HG02588 (cell line): ENCODE measurements at regions not wholly inside any gene's neighbourhood (a gene's known extent, or its start where the extent isn't known, plus 50 kb on each side); places are given as distances from the start of the nearest gene placed in this dataset.
"Not testable (repeated sequence)": the region's sequence is repeated elsewhere in the genome, so short reads cannot be mapped to it uniquely, and the experiment has no call there.

ENCODE experiments used
- ATAC-seq: cut with Tn5 transposase; IDR thresholded peaks from one replicate; pipeline ENCODE4 v1.9.1; 2021; ENCODE audit warnings: mild to moderate bottlenecking, moderate library complexity; ENCODE audit not compliant: unreplicated experiment

- no peak for ATAC-seq
These were observed 188.0 kb upstream of the SLC16A7 start for GRCh38 chr12:59407799-59408198.

GRCh38 chr12:59405992-59406391 is 189.8 kb upstream of the SLC16A7 start:
- peak; percentile 87 for ATAC-seq

GRCh38 chr12:59404109-59404650 is 191.6 kb upstream of the SLC16A7 start:
- ATAC-seq = no peak

DNA sequence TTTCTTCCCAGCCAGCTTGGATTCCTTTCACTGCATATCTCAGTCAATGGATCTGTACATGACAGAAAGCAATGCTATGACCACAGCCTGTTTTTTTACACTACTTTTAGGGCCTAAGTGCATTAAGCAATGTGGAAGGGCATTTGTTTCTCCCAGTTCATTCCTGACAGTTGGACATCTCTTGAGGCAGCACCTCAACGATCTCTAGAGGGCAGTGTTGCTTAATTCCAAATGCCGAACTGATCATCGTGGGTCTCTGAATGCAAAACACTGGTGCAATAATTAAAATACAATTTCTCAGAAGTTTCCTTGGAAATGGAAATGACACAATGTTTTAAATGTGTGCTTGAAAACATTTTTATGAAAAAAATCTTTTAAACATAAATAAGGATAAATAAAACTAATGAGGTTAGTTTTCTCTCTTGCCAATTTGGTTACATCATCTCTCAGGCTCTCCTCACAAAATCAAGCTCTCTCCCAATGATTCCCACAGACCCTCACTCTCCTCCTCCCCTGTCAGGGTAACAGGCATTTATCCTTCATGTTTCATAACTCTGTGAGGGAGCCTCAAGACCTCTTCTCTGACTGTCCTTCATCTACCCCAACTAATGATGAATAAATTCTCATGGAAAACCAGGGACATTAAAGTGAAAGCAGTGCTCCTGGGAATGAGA is 192.4 kb upstream of the SLC16A7 start:
- ATAC-seq = peak; percentile 55

GRCh38 chr12:59401862-59402261 is 194.0 kb upstream of the SLC16A7 start:
- ATAC-seq = no peak

DNA sequence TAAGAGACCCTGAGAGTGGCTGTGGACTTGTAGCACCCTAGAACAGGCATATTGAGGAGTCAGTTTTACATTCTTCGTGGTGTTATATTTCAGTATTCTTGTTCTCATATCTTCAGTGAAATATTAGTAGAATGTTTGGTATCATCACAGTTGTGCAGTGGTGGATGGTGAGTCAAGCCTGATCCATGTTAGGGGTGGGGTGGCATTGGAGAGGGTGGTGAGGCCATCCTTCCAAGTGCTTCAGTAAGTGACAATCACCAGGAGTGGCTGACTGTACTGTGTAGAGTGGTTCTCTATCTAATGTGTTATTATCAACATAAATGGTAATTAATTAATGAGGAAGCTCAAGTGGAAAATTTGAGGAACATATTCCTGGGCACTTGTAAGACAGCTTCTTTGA is 197.7 kb upstream of the SLC16A7 start:
- ATAC-seq = no peak

DNA sequence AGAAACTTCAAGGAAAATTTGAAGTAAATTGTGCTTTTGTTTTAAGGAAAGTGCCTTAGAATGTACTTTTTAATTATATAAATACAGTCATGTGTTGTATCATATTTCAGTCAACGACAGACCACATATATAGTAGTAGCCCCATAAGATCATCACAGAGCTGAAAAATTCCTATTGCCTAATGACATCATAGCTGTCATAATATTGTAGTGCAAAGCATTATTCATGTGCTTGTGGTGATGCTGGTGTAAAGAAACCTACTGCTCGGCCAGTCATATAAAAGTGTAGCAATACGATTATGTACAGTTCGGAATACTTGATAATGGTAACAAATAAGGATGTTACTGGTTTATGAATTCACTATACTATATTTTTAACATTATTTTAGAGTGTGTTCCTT is 198.9 kb upstream of the SLC16A7 start:
- ATAC-seq = no peak

DNA sequence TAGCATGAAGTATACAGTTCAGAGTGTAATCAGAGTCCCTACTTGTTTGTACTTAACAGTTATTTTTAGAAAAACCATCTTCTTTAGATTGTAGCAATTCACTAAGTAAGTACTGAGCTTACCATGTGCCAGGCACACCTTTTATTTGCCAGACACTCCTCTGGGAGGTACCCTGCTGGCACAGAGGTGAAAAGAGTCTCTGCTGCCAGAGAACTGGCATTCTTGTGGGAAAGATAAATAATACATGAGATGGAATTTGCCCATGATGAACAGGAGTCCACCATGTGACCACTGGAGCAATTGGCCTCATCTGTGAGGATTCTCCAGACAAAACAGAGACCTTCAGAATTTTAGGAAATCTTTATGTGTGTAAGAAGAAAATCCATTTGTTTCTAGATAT is 199.3 kb upstream of the SLC16A7 start:
- no peak for ATAC-seq

- not testable (repeated sequence) for ATAC-seq
These were observed 200.5 kb upstream of the SLC16A7 start for GRCh38 chr12:59395310-59395709.

DNA sequence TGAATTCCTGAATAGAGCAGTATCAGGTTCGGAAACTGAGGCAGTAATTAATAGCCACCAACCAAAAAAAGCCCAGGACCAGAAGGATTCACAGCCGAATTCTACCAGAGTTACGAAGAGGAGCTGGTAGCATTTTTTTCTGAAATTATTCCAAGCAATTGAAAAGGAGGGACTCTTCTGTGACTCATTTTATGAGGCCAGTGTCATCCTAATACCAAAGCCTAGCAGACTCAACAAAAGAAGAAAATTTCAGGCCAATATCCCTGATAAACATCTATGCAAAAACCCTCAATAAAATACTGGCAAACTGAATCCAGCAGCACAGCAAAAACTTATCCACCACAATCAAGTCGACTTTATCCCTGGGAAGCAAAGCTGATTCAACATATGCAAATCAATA is 202.3 kb upstream of the SLC16A7 start:
- no peak for ATAC-seq

GRCh38 chr12:59389968-59390576 is 205.8 kb upstream of the SLC16A7 start:
- ATAC-seq = no peak

GRCh38 chr12:59388694-59389093 is 207.1 kb upstream of the SLC16A7 start:
- ATAC-seq = no peak

DNA sequence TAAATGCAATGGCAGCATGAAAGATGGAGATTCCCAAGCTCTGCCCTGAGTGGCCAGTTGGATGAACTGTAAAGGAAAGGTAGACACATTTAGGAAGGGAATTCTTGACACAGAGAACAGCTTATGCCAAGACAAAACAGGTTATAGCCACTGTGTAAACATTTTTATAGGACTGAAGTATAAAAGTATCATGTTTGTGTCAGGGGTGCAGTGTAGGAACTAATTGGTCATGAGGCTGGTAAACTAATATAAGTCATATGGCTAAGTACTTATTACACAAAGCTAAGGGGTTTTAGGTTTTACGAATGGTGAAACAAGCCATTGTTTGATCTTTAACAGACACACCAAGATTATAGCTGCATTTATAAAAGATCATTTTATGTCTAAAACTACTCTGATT is 207.7 kb upstream of the SLC16A7 start:
- ATAC-seq = no peak

DNA sequence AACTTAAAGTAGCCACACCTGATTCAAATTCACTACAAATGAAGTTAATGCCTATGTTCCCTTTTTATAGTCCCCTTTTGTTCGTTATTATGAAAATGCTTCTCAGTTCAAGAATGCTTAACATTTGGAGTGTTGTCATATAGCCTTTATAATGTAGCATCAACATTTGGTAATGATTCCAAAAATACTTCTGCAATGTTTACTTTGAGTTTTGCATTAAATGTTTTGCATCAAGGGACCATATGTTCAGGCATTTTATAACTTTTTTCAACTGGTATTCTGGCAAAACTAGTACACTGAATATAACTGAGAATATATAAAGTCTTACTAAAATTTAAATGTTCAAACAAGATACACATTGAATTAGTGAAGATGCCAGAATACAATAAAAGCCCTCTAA is 209.6 kb upstream of the SLC16A7 start:
- ATAC-seq = no peak

DNA sequence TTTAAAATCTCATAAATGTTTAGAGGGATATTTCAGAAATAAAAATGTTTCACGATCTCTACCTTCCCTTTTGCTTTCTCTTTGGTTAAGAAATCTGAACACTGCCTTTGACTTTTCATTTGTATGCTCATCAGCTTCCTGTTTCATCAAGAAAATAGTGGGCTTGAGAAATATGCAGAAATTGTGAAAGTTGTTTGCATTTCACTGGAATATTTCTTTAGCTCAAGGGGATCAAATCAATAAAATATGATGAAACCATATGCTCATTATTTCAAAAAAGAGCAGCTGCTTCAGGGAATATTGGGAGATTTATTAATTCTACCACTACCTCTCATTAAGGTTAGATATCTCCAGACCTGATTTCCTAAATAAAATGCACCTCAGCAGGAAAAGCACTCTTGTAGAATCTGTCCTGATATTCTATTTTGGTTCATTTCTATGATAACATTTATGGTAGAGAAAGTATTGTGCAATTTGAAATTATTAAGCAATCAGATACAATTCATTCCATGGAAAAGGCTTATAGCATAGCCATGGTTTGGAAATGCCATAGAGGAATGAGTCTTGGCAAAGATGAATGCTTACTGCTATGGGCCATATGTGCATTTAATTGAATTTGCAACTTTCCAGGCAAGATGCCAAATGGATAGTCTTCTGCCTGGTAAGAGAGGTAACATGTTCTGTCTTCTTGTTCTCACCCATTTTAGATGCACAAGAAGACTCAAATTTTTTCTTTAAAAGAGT is 212.6 kb upstream of the SLC16A7 start:
- ATAC-seq = no peak

DNA sequence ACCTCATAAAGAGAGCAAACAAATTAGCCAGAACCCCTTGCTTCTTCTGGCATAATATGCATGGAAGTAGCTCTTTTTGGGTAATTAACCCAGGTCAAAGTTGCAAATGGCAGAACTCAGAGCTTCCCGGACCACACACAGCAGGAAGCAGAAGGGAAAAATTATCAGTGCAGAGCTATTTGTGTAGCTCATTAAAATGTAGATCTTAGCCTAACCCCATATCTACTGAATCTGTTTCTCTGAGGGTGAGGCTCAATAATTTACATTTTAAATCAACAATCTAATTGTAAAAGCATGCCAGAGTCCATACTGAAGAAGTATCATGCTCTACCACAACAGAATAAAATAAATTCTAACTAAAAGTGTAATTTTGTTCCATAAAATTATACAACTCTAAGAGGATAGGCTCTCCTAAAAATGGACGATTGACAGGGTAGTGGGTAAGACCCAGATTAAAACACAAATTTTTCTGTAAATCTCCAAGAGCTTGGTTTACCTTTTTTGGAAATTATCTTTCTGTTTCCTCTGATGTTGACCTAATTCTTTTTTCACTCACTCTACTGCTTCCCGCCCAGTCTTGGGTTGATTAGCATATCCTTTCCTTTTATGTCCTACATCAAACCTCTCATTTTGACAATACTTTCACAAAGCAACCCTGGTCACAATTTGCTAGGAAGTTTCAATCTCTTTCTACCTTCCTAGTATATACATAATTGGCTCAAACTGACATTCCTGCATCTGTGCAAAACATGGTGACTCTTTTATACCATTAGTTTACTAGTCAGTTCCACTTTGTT is 213.3 kb upstream of the SLC16A7 start:
- no peak for ATAC-seq

DNA sequence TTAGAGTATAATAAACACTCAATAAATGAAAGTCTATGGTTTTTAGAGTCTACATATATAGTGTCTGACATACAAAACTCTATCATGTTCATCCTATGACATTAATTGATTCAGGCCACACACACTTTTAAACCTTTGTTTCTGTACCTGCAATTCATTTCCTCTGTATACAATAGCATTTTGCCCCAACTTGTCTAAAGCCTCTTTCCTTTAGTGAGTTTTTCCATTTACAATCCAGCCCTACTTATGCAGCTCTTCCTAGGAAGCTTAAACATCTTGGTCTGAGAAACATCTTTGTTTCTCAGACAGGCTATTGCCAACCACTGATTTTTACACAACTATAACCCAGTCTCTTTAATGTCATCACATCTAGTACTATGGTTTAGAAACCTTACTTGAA is 214.7 kb upstream of the SLC16A7 start:
- no peak for ATAC-seq

DNA sequence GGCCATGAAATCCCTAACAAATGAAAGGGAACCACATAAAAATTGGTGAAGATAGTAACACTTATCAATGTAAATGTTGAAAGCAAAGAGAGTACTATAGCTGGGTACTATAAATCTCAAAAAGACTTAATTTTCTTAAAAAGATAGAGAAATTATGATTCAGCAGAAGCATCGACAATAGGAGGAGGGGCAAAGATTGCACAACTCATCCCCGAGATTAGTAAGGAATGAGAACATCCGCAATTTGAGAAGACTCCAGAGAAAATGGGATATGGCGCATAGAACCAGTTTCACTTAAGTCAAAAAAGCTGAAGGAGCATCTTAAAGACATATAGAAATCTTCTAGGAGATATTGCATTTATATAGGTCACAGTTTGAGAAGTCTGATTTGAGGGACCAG is 220.2 kb upstream of the SLC16A7 start:
- ATAC-seq = no peak

DNA sequence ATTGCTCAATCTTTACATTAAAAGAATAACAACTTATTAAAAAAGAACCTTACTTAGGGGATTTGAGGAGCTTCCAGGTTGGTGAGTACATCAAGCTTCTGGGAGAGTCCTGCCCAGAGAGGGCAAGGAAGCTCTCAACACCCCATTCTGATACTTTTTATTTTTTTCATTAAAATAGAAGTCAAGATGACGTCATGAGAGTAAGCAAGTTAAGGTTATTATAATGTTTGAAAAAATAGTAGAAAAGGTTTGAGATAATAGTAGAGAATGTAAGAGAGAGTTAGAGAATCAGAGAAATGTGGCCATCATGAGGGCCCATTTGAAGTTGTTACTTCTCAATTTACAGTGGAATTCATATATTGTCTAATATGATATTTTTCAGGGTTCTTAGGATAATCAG is 221.0 kb upstream of the SLC16A7 start:
- ATAC-seq = no peak

GRCh38 chr12:59372956-59373355 is 222.9 kb upstream of the SLC16A7 start:
- ATAC-seq = no peak

DNA sequence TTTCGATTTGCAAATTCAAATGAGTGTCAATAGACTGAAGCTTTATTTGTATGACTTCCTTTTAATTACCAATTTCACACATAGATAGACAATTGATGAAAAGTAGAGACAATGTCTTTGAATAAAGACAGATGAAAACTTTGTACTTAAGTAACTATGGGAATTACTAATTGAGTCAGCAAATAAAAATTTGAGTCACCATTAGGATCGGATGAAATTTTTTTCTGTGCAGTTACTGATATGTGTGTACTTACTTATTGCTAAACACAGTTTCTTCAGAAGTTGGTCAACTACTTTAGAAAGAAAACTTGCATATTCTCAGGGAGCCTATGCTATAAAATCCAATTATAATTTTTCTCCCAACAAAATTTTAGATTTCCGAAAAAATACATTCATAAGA is 224.9 kb upstream of the SLC16A7 start:
- ATAC-seq = no peak
